Activated CD8-positive, alpha-beta T cell treated with anti-CD3 and anti-CD28 coated beads for 36 hours (primary cell): ENCODE measurements at regions not wholly inside any gene's neighbourhood (a gene's known extent, or its start where the extent isn't known, plus 50 kb on each side); places are given as distances from the start of the nearest gene placed in this dataset.
A peak's percentile ranks its signal among the peaks of the same experiment; 100 is the strongest.

Experiments used
- ATAC-seq: fragments of 200-7000 bp; cut with Tn5 transposase; one replicate; pipeline ENCODE4 v1.10.0; 2021; ENCODE audit warnings: mild to moderate bottlenecking, moderate library complexity
- CTCF ChIA-PET: fragments of 350-600 bp; sonication (Branson Sonifier 250); formaldehyde crosslinking; loops from one replicate; lab custom pipeline; 2021; ENCODE audit warnings: antibody characterized with exemption; lab: Charles Lee
- POLR2A ChIA-PET: fragments of 350-600 bp; sonication (Branson Sonifier 250); formaldehyde crosslinking; loops from one replicate; lab custom pipeline; 2021; ENCODE audit warnings: antibody characterized with exemption; lab: Charles Lee
- DNase-seq: peaks from one replicate; pipeline ENCODE4 v3.0.0-alpha.2; 2020
- H3K27ac Mint-ChIP-seq: one replicate; pipeline ENCODE4 v1.8.0; 2021; ENCODE audit warnings: mild to moderate bottlenecking, mixed read lengths
- H3K27me3 Mint-ChIP-seq: one replicate; pipeline ENCODE4 v1.8.0; 2021; ENCODE audit warnings: mixed read lengths
- H3K36me3 Mint-ChIP-seq: one replicate; pipeline ENCODE4 v1.8.0; 2021; ENCODE audit warnings: low read depth, mixed read lengths
- H3K4me1 Mint-ChIP-seq: one replicate; pipeline ENCODE4 v1.8.0; 2021; ENCODE audit warnings: low read depth, mixed read lengths
- H3K4me3 Mint-ChIP-seq: one replicate; pipeline ENCODE4 v1.8.0; 2021; ENCODE audit warnings: mild to moderate bottlenecking, moderate library complexity, mixed read lengths
- H3K9me3 Mint-ChIP-seq: one replicate; pipeline ENCODE4 v1.8.0; 2021; ENCODE audit warnings: mixed read lengths
- CTCF ChIP-seq: fragments of 200-600 bp; IDR thresholded peaks from one replicate; pipeline ENCODE4 v1.8.0; 2022; ENCODE audit warnings: antibody characterized with exemption, mild to moderate bottlenecking
- intact Hi-C: fragments of 100-400 bp; cut with micrococcal nuclease; formaldehyde crosslinking; loops from one replicate; pipeline ENCODE4 v1.10.0; 2022

- peaks cover 76% of the 10 kb centered on the region for H3K4me1 Mint-ChIP-seq
- CTCF ChIA-PET: interaction anchor here (1.2 to 11.1 kb wide), 2 partner anchors 18 to 24 kb away, joined by 3 to 92 read pairs; no protein-coding TSS in a partner anchor
- no peak for DNase-seq
- H3K27me3 Mint-ChIP-seq: no peaks in the 10 kb centered on the region
- no peak for ATAC-seq
- intact Hi-C loops: no loop called here
- H3K4me3 Mint-ChIP-seq: no peak overlapping the region
- H3K9me3 Mint-ChIP-seq: no peaks in the 10 kb centered on the region
- POLR2A ChIA-PET: interaction anchor here (1.0 to 6.6 kb wide), 11 partner anchors 9 to 93 kb away, joined by 3 to 31 read pairs (median 4); no protein-coding TSS in a partner anchor
- peaks cover 5% of the 10 kb centered on the region for H3K36me3 Mint-ChIP-seq
- no peak overlapping the region for H3K27ac Mint-ChIP-seq
- TF ChIP-seq CTCF: no peak
Measured at GRCh38 chr17:77423589-77424451, 283.1 kb downstream of the SEC14L1 start.

GRCh38 chr17:77424585-77425344 is 284.0 kb downstream of the SEC14L1 start:
- DNase-seq: no peak
- TF ChIP-seq CTCF: no peak
- Mint-ChIP-seq H3K9me3 (no peaks in the 10 kb centered on the region), H3K4me3 (no peak overlapping the region), H3K27ac (no peak overlapping the region), H3K36me3 (peaks cover 5% of the 10 kb centered on the region), H3K27me3 (no peaks in the 10 kb centered on the region), H3K4me1 (peaks cover 79% of the 10 kb centered on the region)
- POLR2A ChIA-PET: interaction anchor here (0.6 to 6.6 kb wide), 15 partner anchors 8 to 94 kb away, joined by 3 to 31 read pairs (median 4); no protein-coding TSS in a partner anchor
- no peak for ATAC-seq
- intact Hi-C loops: no loop called here
- CTCF ChIA-PET: interaction anchor here (1.2 to 11.1 kb wide), 4 partner anchors 9 to 70 kb away, joined by 3 to 92 read pairs (median 4); no protein-coding TSS in a partner anchor

- Mint-ChIP-seq H3K4me3 (peak overlapping the region; percentile 38), H3K27ac (peak overlapping the region; percentile 80), H3K27me3 (no peaks in the 10 kb centered on the region), H3K9me3 (no peaks in the 10 kb centered on the region), H3K4me1 (peaks cover 79% of the 10 kb centered on the region), H3K36me3 (peaks cover 5% of the 10 kb centered on the region)
- no peak for TF ChIP-seq CTCF
- no peak for ATAC-seq
- intact Hi-C loops: no loop called here
- ChIA-PET CTCF (interaction anchor here (0.8 to 11.1 kb wide), 4 partner anchors 9 to 70 kb away, joined by 3 to 92 read pairs (median 4); no protein-coding TSS in a partner anchor), POLR2A (interaction anchor here (0.8 to 6.6 kb wide), 10 partner anchors 11 to 47 kb away, joined by 3 to 31 read pairs (median 4); no protein-coding TSS in a partner anchor)
- no peak for DNase-seq
Measured at GRCh38 chr17:77425348-77425747, 284.6 kb downstream of the SEC14L1 start.

GRCh38 chr17:77425791-77426641 is 285.2 kb downstream of the SEC14L1 start:
- Mint-ChIP-seq H3K27ac (peak overlapping the region; percentile 80), H3K36me3 (peaks cover 5% of the 10 kb centered on the region), H3K9me3 (no peaks in the 10 kb centered on the region), H3K4me3 (peak overlapping the region; percentile 38), H3K27me3 (no peaks in the 10 kb centered on the region), H3K4me1 (peaks cover 79% of the 10 kb centered on the region)
- DNase-seq (peak; percentile 82), ATAC-seq (peak; percentile 79)
- ChIA-PET CTCF (interaction anchor here (0.8 to 11.1 kb wide), 5 partner anchors 10 to 32 kb away, joined by 3 to 124 read pairs (median 10); no protein-coding TSS in a partner anchor), POLR2A (interaction anchor here (0.8 to 15.9 kb wide), 11 partner anchors 11 to 46 kb away, joined by 3 to 410 read pairs (median 5); no protein-coding TSS in a partner anchor)
- TF ChIP-seq CTCF: no peak
- intact Hi-C loops: no loop called here
